COR-L47 (cell line): ENCODE measurements at regions not wholly inside any gene's neighbourhood (a gene's known extent, or its start where the extent isn't known, plus 50 kb on each side); places are given as distances from the start of the nearest gene placed in this dataset.
"Not testable (repeated sequence)": the region's sequence is repeated elsewhere in the genome, so short reads cannot be mapped to it uniquely, and the experiment has no call there.

Source experiments
- DNase-seq: peaks from one replicate; lab custom pipeline; 2025; lab: John Stamatoyannopoulos, UW

GRCh38 chr2:81362468-81362867, 1057.9 kb upstream of the LRRTM1 start:
- not testable (repeated sequence) for DNase-seq

GRCh38 chr2:81355436-81355835, 1050.9 kb upstream of the LRRTM1 start:
- no peak for DNase-seq

GRCh38 chr2:81334046-81334445, 1029.5 kb upstream of the LRRTM1 start:
- DNase-seq: no peak

GRCh38 chr2:81328968-81329367, 1024.4 kb upstream of the LRRTM1 start:
- no peak for DNase-seq

DNA sequence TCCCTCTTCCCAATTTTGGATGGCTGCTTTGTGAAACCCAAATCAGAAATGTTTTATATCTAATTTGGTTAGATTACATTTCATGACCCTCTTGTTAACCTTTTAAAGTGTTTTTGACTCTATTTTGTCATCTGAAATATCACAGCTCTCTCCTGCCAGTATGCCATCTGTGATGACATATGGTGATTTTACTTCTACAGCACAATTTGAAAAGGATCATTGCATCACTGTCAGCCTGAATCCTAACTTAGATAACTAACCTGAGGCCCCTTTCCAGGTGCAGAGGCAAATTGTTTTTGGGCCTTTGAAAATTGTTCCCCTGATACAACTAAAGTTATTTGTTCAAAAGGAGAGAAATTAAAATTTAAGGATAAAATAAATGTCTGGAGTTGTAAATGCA, 1023.4 kb upstream of the LRRTM1 start:
- DNase-seq: no peak

DNA sequence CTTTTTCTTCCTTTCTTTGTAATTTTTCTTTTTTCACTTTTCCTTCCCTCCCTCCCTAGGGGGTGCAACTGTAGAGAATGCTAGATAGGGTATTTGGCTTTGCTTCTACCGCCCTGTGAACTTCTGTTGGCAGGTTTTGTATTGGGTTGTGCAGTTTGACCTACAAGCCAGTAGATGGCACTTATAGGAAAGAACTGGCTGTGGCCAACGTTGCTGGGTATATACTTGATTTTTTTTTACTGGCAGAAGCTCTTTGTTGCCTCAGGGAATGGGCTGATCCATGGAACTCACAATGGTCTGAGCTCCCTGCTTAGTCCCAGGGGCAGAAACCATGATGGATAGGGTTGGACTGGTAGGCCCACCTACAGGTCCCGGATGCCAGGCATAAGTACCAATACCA, 1019.5 kb upstream of the LRRTM1 start:
- no peak for DNase-seq

GRCh38 chr2:81304154-81304830, 999.7 kb upstream of the LRRTM1 start:
- DNase-seq: no peak

DNA sequence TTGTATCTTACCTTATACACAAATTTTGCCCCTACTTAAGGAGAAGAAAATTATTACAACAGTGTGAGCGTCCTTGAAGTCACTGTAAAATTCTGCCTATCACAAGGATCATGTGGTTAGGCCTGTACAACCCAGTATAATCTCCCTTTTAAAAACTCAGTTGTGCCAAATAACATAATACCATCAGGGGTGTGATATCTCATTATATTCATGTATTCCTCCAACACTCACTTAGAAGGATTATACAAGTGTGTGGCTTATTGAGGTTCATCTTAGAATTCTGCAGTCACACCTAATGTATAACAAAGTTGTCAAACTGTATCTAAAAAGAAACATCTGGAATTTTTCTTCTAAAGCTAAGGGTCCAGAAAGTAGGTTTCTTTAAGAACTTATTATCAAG, 998.8 kb upstream of the LRRTM1 start:
- DNase-seq: no peak

- no peak for DNase-seq
Measured at GRCh38 chr2:81299841-81300240, 995.3 kb upstream of the LRRTM1 start.

DNA sequence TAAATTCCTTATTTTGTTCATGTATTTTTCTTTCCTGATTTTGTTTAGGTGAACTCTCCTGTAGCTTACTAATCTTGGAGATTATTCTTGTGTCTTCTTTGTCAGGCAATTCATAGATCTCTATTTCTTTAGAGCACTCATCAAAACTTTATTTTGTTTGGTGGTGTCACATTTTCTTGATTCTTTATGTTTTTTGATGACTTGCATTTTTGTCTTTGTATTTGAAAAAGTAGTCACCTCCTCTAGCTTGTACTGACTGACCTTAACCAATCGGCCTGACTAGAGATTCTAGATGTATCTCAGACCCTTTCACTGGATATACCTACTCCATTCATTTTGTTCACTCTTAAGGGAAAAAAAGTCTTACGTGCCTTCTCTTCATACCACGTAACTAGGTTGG, 986.3 kb upstream of the LRRTM1 start:
- DNase-seq: no peak

GRCh38 chr2:81283081-81283480, 978.5 kb upstream of the LRRTM1 start:
- DNase-seq: no peak

DNA sequence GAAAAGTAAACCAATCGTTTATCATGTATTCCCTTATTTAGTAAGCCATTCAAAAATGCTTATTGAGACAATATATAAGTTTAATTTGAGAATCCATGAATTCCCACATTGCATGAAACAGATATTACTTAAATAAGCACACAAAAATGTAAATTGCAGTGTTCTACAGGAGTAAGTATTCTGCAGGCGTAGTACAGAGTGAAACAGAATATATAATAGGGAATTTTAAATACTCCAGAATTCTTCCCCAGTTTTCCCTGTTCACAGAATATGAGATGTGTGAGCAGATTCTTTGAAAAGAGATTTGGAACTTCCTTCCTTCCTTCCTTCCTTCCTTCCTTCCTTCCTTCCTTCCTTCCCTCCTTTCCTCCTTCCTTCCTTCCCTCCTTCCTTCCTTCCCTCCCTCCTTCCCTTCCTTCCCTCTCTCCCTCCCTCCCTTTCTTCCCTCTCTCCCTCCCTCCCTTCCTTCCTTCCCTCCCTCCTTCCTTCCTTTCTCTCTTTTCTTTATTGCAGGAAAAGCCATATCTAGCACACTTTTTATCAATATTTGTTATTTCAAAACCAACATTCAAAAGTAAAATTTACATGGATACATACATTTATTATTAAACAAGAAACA, 977.7 kb upstream of the LRRTM1 start:
- no peak for DNase-seq

DNA sequence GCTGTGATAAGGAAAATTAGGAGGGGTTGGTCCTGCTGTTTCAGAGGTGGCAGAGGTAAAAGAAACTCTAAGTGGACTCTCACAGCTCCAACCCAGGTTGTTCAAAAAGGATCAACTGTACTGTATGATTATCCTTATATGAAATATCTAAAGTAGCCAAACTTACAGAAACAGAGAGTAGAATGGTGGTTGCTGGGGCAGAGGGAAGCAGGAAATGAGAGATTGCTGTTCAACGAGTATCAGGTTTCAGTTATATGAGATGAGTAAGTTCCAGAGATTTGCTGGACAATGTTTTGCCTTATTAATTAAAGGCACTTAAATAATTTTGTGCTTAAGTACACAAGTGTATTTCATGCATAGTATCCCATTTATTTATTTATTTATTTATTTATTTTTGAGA, 972.0 kb upstream of the LRRTM1 start:
- no peak for DNase-seq

DNA sequence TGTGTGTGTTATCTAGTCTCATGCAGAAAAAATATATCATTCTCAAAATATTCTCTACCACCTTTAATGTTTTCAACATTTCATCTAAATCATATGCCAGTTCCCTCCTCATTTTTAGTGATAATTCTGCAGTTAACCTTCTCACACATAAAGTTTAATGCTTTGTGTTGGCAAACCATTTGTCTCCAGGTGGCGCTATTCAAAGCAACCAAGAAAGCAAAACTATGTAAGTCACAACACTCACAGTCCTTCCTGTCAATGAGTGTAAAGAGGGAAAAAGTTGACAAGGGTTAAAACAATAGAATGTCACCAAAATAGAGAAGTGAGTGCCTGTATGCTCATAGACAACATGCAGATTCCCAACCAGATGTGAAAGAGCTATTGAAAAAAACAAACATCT, 961.6 kb upstream of the LRRTM1 start:
- DNase-seq: no peak

DNA sequence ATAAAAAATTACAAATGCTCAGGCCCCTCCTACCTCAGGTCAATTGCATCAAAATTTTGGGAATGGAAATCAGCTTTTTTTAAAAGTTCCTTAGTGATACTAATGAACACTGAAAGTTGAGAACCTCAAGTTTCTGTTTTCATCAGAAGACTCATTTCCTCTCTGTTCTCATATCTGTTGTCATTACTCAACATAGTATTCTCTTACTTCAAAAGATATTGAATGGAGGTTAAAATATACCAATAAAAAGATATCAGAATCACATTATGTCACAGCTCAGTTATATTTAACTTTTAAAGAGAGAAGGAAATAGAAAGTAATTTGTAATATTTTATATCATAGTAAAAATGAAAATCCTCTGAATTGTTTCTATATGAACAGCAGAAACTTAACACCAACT, 959.4 kb upstream of the LRRTM1 start:
- no peak for DNase-seq

- DNase-seq: no peak
Measured at GRCh38 chr2:81260320-81260719, 955.8 kb upstream of the LRRTM1 start.

DNA sequence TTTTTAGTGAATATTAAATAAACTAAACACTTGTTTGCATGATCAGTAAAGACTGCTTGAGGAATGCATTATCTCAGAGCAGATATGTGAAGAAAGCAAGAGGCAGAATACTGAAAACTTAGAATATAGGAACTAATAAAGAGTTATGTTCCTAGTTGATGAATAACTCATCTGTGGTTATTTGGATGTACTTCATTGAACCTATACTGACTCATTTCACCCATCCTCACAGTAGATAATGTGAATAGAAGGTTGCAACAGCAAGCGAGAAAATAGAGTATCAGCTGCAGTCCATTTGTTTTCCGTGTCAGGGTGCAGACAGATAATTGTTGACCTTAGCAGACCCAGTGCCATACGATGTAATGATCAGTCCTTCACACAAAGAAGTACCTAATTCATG, 945.7 kb upstream of the LRRTM1 start:
- DNase-seq: no peak

- DNase-seq: no peak
Measured at GRCh38 chr2:81249152-81249551, 944.6 kb upstream of the LRRTM1 start.

DNA sequence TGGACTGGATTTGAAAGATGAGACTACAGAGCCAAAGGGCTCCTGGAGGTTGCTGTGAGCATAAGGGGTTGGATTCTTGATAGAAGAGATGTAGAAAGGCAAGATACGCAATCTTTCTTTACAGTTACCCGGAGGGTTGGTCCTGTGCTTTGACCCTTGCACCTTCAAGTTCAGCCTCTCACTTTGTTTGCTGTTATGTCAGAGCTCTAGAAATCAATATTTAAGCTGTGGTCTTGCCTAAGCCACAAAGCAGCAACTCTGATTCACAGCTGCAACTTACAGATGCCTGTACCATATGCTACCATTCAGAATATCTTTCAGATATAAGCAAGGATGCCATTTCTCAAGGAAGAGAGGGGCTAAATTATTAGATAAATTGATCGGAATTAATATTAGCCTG, 943.1 kb upstream of the LRRTM1 start:
- no peak for DNase-seq

- no peak for DNase-seq
Measured at GRCh38 chr2:81242501-81242900, 937.9 kb upstream of the LRRTM1 start.

GRCh38 chr2:81238462-81238861, 933.9 kb upstream of the LRRTM1 start:
- no peak for DNase-seq

DNA sequence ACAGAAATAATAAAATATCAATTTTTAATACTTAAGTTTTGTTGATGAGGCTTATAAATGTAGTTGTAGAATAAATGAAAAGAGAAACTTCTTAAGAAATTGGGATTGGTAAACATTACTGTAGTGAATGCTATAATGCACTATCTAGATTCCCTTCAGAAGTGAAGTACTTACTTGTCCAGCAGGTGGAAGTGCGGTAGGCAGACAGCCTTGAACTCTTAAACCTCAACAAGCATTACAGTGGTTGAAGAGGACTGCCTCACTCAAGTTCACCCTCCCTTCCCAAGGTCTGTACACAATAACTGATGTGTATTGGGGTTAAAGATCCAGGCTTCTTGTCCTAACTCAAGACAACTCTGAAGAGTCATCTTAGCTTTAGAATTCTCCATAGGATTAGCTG, 931.0 kb upstream of the LRRTM1 start:
- DNase-seq: no peak

GRCh38 chr2:81234711-81235110, 930.2 kb upstream of the LRRTM1 start:
- no peak for DNase-seq

- no peak for DNase-seq
Measured at GRCh38 chr2:81225756-81226155, 921.2 kb upstream of the LRRTM1 start.
